Upper lobe of left lung (tissue), 6 donors: ENCODE measurements at regions not wholly inside any gene's neighbourhood (a gene's known extent, or its start where the extent isn't known, plus 50 kb on each side); places are given as distances from the start of the nearest gene placed in this dataset.

ENCODE experiments used
- ATAC-seq, 2 donors: fragments of 200-7000 bp; cut with Tn5 transposase; one replicate each; pipeline ENCODE4 v1.9.1; 2022; ENCODE audit warnings: mild to moderate bottlenecking in 2 of 2, moderate library complexity in 2 of 2; ENCODE audit not compliant: low FRiP score in 2 of 2
- DNase-seq, 2 donors: peaks; one replicate each; pipeline ENCODE4 v3.0.0-alpha.2; 2019 to 2020
- H3K27ac ChIP-seq, 4 donors: fragments of 200-600 bp; sonication (generic); one replicate each; pipeline ENCODE4 v1.5.1; 2016 to 2019
- H3K27me3 ChIP-seq, 4 donors: fragments of 200-600 bp; sonication (generic); one replicate each; pipeline ENCODE4 v1.5.1; 2017 to 2019
- H3K36me3 ChIP-seq, 4 donors: fragments of 200-600 bp; sonication (generic); one replicate each; pipeline ENCODE4 v1.5.1; 2016 to 2019
- H3K4me1 ChIP-seq, 4 donors: fragments of 200-600 bp; sonication (generic); one replicate each; pipeline ENCODE4 v1.5.1; 2018 to 2019
- H3K4me3 ChIP-seq, 4 donors: fragments of 200-600 bp; sonication (generic); one replicate each; pipeline ENCODE4 v1.5.1; 2017 to 2019; ENCODE audit warnings: mild to moderate bottlenecking in 2 of 4, moderate library complexity in 1 of 4
- H3K9me3 ChIP-seq, 4 donors: fragments of 200-600 bp; sonication (generic); one replicate each; pipeline ENCODE4 v1.5.1; 2018 to 2019
- CTCF ChIP-seq, 6 experiments: fragments of 450-650 bp in 4 of 6; fragments of 200-600 bp in 2 of 6; sonication (generic) in 2 of 6; IDR thresholded peaks; one replicate each; pipeline ENCODE4 v1.5.1; 2016 to 2019; ENCODE audit warnings: antibody characterized with exemption in 6 of 6
- EP300 ChIP-seq, 4 donors: sonication (generic); formaldehyde crosslinking; IDR thresholded peaks; one replicate each; pipeline ENCODE4 v1.5.1; 2017; ENCODE audit warnings: antibody characterized with exemption in 4 of 4, control low read depth in 2 of 4
- POLR2A ChIP-seq, 4 donors: fragments of 450-650 bp; IDR thresholded peaks; one replicate each; pipeline ENCODE4 v1.5.1; 2016 to 2017; ENCODE audit warnings: antibody characterized with exemption in 4 of 4, mild to moderate bottlenecking in 2 of 4
- POLR2AphosphoS5 ChIP-seq, 2 donors: sonication (generic); formaldehyde crosslinking; IDR thresholded peaks; one replicate each; pipeline ENCODE4 v1.5.1; 2017; ENCODE audit warnings: antibody characterized with exemption in 2 of 2
- whole genome bisulfite sequencing, 2 donors: methylation state at CpG; one replicate each; pipeline ENCODE4 v1.1.5; 2017 to 2018; 5-methylcytosine and 5-hydroxymethylcytosine counted together
- donor health status: DM: no; HTN: no; CAD: no; lungs with moderate emphysema.
- donor health status: DM: no; HTN: yes; CAD: no; lungs with severe emphysema.

DNA sequence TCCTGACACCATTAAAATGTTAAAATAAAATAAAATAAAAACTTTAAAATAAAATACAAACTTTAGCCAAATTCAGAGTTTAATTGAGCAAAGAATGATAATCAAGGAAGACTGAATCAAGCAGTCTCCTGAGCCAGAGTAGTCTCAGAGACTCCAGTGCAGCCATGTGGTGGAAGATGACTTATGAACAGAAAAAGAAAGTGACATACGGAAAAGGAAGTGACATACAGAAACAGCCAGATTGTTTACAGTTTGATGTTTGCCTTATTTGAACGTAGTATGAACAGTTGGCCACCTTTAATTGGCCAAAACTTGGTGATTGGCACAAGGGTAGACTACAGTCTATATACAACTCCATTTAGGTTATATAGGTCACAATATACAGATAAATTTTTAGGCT, 787.2 kb downstream of the ADCYAP1 start:
- TF ChIP-seq EP300 (IDR thresholded peaks at IDR 0.05) (no peak), POLR2AphosphoS5 (IDR thresholded peaks at IDR 0.05) (no peak), CTCF (IDR thresholded peaks at IDR 0.05) (no peak), POLR2A (IDR thresholded peaks at IDR 0.05) (no peak)
- H3K4me1 ChIP-seq = no peaks in the 10 kb centered on the region
- H3K4me3 ChIP-seq = no peak overlapping the region
- no peaks in the 10 kb centered on the region for H3K9me3 ChIP-seq
- H3K36me3 ChIP-seq = no peaks in the 10 kb centered on the region
- no peaks in the 10 kb centered on the region for H3K27me3 ChIP-seq
- 72 to 78% methylated on average over 2 of the region's 2 CpGs for WGBS, 2 donors
- no peak for DNase-seq
- H3K27ac ChIP-seq = no peak overlapping the region
- ATAC-seq = no peak

DNA sequence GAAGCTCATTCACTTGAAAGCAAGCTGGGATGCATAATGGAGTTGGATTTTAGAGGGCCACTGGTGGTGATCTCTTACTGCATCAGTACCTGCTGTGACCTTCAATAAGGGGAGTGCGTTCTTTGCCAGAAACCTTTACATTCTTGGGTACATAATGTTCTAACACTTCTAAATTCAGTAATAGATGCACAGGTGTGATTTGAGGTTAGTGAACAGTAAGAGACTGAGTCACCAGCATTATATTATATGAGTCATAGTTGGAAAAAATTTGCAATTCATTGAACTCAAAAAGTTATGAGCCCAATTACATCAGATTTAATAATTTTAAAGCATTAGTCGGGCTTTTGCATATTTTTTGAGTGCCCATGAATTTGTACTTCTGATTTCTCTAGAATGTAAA, 803.3 kb downstream of the ADCYAP1 start:
- ATAC-seq = no peak
- WGBS, 2 donors = 74 to 88% methylated on average over 2 of the region's 2 CpGs

GRCh38 chr18:1710114-1710513, 805.4 kb downstream of the ADCYAP1 start:
- no peaks in the 10 kb centered on the region for H3K36me3 ChIP-seq
- TF ChIP-seq POLR2A (IDR thresholded peaks at IDR 0.05) = no peak
- no peak for TF ChIP-seq POLR2AphosphoS5 (IDR thresholded peaks at IDR 0.05)
- TF ChIP-seq EP300 (IDR thresholded peaks at IDR 0.05) = no peak
- TF ChIP-seq CTCF (IDR thresholded peaks at IDR 0.05) = no peak
- H3K27me3 ChIP-seq = no peaks in the 10 kb centered on the region
- H3K9me3 ChIP-seq = no peaks in the 10 kb centered on the region
- no peak overlapping the region for H3K4me3 ChIP-seq
- WGBS, 2 donors = 61 to 64% methylated on average over 3 of the region's 3 CpGs
- DNase-seq = no peak
- no peak for ATAC-seq
- H3K4me1 ChIP-seq = no peaks in the 10 kb centered on the region
- H3K27ac ChIP-seq = no peak overlapping the region

More for the DNA sequence above, 803.3 kb downstream of the ADCYAP1 start:
- no peak overlapping the region for H3K4me3 ChIP-seq
- no peaks in the 10 kb centered on the region for H3K9me3 ChIP-seq
- TF ChIP-seq POLR2A (IDR thresholded peaks at IDR 0.05) (no peak), EP300 (IDR thresholded peaks at IDR 0.05) (no peak), CTCF (IDR thresholded peaks at IDR 0.05) (no peak), POLR2AphosphoS5 (IDR thresholded peaks at IDR 0.05) (no peak)
- DNase-seq = no peak
- no peaks in the 10 kb centered on the region for H3K36me3 ChIP-seq
- H3K27me3 ChIP-seq = no peaks in the 10 kb centered on the region
- H3K4me1 ChIP-seq = no peaks in the 10 kb centered on the region
- H3K27ac ChIP-seq = no peak overlapping the region

GRCh38 chr18:1732143-1732542, 827.5 kb downstream of the ADCYAP1 start:
- Histone ChIP-seq H3K36me3 (no peaks in the 10 kb centered on the region), H3K27ac (no peak overlapping the region), H3K4me3 (no peak overlapping the region), H3K4me1 (no peaks in the 10 kb centered on the region), H3K27me3 (no peaks in the 10 kb centered on the region), H3K9me3 (no peaks in the 10 kb centered on the region)
- 84 to 90% methylated on average over 3 of the region's 3 CpGs for WGBS, 2 donors
- TF ChIP-seq CTCF (IDR thresholded peaks at IDR 0.05) (no peak), POLR2AphosphoS5 (IDR thresholded peaks at IDR 0.05) (no peak), POLR2A (IDR thresholded peaks at IDR 0.05) (no peak), EP300 (IDR thresholded peaks at IDR 0.05) (no peak)
- no peak for DNase-seq
- no peak for ATAC-seq

GRCh38 chr18:1746131-1746530, 825.2 kb downstream of the METTL4 start:
- Histone ChIP-seq H3K4me3 (no peak overlapping the region), H3K4me1 (no peaks in the 10 kb centered on the region), H3K9me3 (no peaks in the 10 kb centered on the region), H3K36me3 (no peaks in the 10 kb centered on the region), H3K27me3 (no peaks in the 10 kb centered on the region), H3K27ac (no peak overlapping the region)
- DNase-seq = no peak
- TF ChIP-seq POLR2AphosphoS5 (IDR thresholded peaks at IDR 0.05) (no peak), CTCF (IDR thresholded peaks at IDR 0.05) (no peak), EP300 (IDR thresholded peaks at IDR 0.05) (no peak), POLR2A (IDR thresholded peaks at IDR 0.05) (no peak)
- ATAC-seq = no peak
